ENCODE measurements at regions not wholly inside any gene's neighbourhood (a gene's known extent, or its start where the extent isn't known, plus 50 kb on each side); places are given as distances from the start of the nearest gene placed in this dataset.

DNA sequence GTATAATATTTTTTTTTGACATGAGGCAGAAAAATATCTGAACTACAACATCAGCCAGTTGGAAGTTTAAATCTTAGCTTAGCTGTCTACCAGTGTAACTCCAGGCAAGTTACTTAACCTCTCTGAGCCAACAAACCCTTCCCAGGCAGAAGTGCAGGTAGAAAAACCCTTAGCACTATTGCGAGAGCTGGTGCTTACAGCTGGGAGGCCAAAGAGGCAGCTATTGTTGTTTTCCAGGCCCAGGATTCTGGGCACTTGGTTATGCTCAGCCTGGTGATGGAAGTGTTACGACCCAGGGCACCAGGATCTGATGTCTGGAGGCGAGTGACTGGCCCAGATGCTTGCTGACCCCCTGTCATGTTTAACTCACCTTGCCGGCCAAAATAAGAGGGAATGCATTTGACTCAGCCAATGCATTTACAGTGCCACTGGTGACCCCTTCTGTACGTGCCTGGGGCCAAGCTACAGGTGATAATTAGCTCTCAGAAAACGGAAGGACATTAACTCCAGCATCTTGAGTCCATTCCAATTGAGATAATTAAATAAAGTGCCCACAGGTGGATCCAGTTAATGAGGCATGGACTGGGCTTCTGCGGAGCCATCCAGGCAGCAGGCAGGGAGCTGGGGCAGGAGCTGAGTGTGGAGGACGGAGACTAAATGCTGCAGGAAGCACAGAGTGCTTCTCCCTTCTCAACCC, 126.5 kb upstream of the HABP2 start:
- TF ChIP-seq, protein P1, sequence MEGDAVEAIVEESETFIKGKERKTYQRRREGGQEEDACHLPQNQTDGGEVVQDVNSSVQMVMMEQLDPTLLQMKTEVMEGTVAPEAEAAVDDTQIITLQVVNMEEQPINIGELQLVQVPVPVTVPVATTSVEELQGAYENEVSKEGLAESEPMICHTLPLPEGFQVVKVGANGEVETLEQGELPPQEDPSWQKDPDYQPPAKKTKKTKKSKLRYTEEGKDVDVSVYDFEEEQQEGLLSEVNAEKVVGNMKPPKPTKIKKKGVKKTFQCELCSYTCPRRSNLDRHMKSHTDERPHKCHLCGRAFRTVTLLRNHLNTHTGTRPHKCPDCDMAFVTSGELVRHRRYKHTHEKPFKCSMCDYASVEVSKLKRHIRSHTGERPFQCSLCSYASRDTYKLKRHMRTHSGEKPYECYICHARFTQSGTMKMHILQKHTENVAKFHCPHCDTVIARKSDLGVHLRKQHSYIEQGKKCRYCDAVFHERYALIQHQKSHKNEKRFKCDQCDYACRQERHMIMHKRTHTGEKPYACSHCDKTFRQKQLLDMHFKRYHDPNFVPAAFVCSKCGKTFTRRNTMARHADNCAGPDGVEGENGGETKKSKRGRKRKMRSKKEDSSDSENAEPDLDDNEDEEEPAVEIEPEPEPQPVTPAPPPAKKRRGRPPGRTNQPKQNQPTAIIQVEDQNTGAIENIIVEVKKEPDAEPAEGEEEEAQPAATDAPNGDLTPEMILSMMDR (IDR thresholded peaks at IDR 0.05; ENCODE audit: low read length), result no peak
- no peak for TF ChIP-seq EZH2phosphoT487 (IDR thresholded peaks at IDR 0.05; ENCODE audit: low read length)

All from MM.1S (cell line).